LoVo (cell line): ENCODE measurements at regions not wholly inside any gene's neighbourhood (a gene's known extent, or its start where the extent isn't known, plus 50 kb on each side); places are given as distances from the start of the nearest gene placed in this dataset.

Experiments used
- DNase-seq: peaks from one replicate; pipeline ENCODE4 v3.0.0-alpha.2; 2016; ENCODE audit warnings: low spot score

DNA sequence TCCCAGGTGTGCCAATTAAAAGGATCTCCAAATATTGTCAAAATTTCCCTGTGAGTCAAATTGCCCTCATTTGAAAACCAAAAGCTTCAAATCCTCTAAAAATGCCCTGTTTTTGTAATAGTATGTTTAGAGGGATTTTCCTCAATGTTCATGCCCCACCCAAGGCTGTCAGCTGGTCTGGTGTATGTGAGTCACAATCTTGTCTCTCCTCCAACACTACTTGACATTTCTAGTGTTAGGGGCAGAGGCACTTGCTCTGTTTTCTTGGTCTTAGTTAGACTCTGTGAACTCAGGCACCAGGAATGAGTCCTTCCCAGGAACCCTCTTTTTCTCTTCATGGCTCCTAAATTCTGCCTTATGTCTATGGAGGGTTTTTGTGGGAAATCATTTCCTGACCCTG is 634.8 kb downstream of the KCNJ2 start:
- no peak for DNase-seq

DNA sequence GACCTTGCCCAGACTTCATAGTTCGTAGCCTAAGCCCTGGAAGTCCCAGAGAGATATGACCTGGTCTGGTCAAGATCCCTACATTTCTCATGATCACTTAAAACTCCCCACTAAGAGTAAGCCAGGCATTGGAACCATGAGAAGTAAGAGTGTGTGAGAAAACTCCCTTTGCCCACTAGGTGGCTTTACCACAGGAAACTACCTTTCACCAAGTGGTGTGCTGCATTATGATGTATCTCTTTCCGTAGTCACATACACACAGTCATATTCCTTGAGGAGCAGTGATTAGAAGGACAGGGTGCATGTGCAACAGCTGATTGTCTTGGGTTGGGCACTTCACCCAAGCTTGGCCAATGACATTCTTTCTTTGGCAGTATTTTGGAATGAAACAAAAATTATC is 639.3 kb downstream of the KCNJ2 start:
- no peak for DNase-seq

DNA sequence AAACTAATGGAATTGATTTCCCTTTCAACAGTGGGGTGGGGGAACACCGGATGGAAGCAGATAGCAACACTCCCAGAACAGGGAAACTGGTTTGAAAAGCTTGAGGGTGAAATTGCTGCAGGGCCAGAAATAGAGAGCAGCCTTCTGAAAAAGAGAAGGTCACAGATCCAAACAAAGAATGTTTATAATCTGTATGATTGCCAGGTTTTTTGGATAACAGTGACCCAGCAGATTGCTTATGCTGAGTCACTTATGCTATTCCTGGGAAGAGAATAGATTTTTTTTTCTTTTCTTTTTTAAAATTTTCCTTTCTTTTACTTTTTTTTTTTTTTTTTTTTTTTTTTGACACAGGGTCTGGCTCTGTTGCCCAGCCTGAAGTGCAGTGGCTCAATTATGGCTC is 641.3 kb downstream of the KCNJ2 start:
- no peak for DNase-seq

DNA sequence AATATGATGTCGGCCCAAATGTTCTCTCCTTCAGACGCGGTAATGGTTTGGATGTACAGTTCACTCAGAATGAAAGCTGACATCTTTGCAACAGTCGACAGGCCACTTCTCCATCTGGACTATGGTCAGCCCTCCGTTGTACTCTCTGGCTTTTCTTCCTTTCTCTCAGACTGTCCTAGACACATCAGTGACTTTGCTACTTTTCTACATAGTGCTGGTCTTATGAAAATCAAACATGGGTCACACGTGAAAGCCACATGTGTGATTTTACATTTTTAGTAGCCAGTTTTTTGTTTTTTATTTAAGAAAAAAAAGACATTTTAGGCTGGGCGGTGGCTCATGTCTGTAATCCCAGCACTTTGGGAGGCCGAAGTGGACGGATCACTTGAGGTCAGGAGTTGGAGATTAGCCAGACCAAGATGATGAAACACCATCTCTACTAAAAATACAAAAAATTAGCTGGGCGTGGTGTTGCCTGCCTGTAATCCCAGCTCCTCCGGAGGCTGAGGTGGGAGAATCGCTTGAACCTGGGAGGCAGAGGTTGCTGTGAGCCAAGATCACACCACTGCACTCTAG is 644.1 kb downstream of the KCNJ2 start:
- DNase-seq = no peak

DNA sequence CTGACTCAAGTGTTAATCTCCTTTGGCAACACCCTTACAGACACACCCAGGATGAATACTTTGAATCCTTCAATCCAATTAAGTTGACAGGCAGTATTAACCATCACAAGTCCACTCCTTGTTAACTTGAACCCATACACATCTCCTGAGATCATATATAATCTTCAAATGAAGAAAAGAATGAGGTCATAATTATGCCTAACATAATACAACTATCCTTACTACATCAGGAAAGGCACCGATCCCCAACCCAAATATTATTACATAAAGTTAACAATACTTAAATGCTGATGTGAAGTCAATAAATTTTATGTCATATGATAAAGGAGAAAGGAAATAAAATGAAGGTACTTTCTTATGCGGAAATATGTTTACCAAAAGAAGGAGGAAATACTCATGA is 649.9 kb downstream of the KCNJ2 start:
- DNase-seq = no peak

DNA sequence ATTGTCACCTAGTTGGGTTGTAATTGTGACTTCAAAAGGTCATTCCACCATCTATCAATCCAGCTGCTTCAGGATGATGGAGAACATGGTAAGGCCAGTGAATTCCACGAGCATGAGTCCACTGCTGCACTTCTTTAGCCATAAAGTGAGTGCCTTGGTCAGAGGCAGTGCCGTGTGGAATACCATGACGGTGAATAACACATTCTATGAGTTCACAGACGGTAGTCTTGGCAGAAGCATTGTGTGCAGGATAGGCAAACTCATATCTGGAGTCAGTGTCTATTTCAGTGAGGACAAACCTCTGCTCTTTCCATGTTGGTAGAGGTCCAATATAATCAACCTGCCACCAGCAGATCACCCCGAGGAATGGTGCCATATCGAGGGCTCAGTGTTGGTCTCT is 650.9 kb downstream of the KCNJ2 start:
- DNase-seq = no peak

DNA sequence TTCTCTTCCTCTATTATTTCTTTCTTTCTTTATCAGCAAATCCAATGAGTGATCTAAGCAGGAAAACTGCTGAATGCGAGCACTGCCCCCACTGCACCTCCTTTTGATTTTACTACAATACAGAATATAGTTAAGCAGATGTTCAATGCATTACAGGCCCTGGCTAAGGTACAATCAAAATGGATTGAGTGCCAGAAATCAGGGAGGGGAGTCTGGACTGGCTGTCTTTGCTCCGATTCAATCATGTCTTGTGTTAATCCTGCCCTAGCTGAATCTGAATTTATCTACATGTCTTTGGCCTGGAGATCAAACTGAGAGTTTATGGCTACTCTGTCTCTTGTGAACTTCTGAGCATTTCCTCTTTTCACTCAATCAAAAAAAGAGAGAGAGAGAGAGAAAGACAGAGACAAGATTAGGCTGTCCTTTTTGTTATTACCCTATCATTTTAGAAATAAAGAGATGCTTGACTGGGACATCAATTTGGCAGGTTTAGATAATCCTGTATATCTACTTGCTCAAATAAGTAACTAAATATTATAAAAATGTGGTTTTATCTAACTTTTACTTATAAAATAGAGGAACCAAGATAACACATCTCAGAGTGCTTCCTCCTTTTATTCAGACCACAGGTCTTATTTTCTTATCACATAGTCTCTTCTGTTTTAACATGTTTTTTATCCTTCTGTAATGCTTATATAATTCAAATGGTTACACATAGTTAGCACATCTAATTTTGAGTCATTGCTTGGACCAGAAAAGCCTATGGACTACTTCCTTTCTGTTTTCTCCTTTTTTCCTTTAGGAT is 656.2 kb downstream of the KCNJ2 start:
- no peak for DNase-seq

DNA sequence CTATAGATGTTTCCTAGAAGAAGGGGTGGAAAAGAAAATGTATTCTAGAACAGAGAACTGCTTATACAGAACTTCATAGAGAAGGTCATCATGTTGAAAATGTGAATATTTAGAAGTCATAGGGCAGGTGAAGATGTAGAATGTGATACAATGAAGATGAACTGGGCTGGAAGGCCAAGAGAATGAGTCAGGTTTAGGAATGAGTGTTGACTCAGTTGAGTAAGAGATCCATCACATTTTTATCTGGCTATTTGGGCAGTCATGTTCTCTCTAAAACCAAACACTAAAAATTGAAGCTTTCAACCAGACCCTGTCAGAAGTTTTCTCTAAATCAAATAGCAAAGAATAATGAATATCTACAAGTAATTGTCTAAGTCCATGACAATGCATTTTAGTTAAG is 660.5 kb downstream of the KCNJ2 start:
- no peak for DNase-seq

DNA sequence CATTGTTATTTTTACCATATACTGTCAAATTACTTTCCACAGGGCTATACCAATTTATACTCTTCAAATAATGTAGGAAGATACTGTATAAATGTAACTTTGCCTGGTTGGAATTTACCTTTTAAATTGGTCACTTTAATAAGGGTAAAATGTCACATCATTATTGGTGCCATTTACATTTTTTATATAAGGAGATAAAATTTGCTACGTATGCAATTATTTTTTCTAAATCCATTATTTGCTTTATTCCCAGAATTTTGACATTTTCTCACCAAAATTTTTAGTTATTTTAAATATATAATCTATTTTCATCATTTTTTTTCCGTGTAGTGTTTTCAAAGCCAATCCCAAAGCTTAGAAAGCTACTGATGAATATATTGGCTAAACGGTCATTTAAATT is 664.7 kb downstream of the KCNJ2 start:
- no peak for DNase-seq

DNA sequence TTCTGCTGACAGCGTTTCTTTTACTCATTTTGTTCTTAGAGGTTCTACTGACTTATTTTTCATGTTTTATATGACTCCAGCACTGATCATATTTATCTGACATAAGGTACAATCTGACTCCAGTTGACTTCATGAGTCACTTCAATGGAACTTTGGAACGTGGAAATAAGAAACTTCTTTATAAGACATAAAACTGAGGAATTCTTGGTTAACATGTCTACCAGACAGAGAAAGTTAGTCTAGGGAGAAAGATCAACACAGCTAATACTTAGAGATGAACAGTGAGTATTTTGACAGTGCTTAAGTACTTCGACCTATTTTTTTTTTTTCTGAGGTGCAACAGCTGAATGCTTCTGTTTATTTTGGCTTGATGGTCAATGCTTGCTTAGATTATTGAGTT is 679.5 kb downstream of the KCNJ2 start:
- no peak for DNase-seq

DNA sequence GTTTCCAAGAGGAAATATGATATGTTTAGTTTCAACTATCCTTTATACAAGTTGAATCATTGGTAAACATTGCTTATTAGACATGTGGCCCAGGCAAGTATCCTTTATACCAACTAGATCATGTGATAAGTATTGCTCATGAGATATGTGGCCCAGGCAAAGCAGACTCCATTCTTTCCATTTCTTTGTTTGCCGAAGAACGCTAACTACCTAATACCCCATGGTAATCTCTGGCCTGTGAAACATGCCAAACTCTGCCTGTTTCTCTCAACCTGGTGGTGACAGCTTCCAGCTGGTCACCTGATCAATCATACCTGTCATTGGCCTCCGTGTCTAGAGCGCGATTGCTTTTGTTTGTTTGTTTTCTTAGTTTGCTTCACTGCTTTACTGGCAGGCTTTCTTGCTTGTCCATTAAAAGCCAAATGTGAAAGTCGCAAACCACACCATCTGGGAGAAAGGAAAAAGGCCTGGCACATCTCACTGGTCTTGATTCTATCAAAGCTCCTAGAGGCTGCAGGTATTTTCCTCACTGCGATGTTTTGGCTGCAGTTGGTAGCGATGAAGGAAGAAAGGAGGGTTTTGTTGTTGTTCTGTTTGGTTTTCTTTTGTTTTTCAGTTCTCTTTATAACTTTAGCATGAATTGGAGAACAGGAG is 686.2 kb downstream of the KCNJ2 start:
- no peak for DNase-seq

DNA sequence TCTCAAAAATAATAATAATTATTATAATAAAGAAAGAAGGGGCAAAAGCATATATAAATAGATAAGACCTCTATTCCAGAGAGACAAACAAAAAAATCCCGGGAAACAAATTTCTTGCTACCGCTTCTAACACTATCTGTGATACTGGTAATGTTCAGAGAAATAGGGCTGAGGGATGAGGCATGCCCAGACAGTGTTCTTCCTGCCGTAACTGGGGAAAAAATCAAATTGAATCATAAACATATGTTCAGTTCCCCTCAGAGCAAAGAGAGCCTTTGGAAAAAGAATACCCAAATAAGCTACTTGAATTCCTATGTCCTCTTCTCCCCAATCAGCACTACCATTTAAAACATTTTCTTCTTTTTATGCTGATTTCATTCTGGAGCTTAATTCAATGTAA is 688.0 kb downstream of the KCNJ2 start:
- no peak for DNase-seq

DNA sequence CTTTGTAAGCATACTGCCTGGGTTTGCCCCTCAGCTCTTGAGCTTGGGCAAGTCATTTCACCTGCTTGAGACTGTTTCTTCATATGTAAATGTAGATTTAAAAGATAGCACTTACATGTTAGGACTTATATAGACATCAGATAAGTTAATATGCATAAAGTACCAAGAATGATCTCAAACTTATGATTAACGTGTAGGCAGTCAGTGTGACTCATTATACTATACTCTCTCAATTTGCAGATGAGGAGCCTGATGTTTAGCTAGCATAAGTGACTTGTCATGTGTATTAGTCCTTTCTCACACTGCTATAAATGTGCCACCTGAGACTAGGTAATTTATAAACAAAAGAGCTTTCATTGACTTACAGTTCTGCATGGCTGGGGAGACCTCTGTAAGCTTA is 690.5 kb downstream of the KCNJ2 start:
- DNase-seq = no peak

DNA sequence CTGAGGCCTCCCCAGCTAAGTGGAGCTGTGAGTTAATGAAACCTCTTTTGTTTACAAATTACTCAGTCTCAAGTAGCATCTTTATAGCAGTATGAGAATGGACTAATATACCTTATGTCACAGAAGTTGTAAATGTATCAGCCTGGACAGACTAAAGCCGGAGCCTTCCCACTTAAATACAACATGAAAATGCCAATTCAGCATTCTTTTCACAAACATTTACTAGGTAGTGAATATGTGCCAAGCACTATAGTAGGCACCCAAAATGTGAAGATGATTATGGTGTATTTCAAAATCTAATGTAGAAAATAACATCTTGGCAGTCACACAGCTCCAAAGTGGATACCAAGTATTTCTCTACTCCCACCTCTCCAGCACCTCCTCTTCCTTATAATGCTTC is 693.0 kb downstream of the KCNJ2 start:
- DNase-seq = no peak

DNA sequence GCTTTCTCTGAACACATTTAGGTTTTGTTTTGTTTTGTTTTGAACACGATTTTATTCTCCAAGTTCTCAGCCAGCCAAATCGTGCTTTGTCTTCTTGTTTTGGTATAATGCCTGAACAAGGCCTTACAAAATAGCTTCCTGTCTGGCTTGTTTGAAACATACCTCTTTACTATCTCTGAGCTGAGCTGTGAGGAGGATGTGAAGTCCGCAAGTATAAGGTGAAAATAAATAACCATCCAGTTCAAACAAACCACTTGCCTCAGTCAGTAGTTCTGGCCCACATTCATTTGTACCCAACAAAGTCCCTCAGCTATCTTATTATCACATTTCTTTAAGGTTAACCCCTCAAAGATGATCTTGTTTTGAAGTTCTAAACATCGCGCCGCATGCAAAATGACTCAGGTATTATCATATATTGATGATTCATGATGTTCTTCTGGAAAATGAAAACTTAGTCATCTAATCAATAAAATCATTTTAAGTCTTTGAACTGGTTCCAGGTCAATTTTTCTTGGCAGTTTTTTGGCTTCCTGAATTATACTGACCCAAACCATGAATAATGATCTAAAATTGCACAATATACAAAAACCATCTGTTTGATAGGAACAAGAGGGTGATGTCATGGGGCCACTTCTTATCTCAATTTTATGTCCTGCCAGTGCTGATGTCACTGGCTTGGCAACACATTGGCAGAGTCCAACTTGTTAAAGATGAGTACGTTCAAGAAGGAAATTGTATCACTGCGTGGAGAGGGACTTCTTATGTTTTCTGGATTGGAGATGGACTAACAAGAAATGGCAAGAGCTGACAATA is 694.3 kb downstream of the KCNJ2 start:
- DNase-seq = no peak

DNA sequence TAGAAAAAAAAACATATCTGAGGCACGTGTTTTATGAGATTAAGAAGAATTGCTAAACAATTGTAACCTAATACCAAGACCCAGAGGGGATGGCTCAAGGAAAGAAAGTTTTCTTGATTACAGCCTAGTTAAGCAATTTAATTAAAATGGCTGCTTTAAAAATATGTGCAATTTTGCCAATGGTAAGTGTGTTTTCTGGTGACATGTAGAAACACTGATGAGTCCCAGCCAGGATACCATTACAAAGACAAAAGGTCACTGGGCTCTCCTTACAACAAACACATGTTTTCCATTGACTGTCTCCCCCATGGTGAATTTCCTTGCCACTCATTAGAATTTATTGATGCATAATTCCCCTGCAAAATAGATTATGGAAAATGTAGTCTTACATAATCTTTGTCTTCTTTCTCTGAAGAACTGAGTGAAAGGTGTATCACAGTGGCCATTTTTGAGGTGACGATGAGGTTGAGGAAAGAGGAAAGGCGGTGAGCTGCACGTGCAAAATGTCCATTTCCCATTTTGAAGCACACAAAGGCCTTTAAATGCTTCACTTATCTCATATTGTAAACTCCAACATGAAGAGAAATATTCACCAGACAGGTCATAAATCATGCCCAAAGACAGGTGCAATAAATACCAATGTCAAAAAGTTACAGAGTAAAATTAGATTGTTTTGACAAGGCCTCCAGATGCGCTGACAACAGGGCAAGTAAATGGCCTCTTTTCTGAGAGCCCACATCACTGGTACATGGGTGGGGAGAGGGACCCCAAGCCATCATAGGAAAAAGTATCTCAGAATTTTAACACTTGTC is 696.9 kb downstream of the KCNJ2 start:
- DNase-seq = no peak

DNA sequence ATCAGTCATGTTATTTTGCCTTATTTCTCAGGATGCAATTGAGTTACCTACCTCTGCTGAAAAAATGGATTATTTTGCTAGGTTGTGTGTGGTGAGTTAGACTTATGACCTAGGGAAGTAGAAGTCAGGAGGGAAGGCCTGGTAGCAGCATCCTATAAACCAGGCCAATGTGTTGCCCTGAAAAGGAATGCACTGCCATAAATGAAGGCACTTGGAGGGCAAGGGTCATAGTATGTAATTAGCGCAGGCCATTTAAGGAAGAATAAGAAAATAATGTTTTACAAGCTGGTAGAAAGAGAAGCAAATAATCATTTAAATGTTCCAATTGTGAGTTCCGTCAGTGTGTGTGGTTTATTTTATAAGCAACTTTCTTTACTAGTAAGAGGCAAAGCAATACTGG is 698.8 kb downstream of the KCNJ2 start:
- no peak for DNase-seq

DNA sequence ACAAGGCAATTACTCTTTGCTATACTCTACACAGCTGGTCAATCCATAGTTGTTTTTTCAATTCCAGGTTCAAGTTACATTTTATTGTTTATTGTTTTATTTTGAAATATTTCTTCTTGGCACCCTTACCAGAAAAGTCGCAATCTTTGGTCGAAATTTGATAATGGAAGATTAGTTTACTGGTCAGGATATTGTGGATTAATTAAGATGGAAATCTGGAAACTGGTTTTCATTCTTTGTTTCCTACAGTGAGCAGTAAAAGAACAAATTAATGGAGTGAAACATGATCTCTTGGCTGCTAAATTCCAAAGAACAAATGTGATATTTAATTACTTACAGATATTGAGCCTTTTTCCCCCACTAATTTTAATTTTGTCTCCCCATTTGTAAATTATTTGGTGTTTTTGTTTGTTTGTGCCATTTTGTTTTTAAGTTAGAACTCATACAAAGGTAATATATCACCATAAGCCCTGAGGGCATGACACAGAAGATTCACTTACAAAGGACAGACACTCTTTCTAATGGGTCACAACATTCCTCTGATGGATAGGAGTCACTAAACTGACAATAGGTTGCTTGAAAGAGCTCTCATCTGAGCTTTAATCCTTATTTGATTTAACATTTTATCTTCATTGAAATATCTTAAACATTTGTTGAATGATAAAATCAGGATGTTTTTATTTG is 700.2 kb downstream of the KCNJ2 start:
- DNase-seq = no peak

DNA sequence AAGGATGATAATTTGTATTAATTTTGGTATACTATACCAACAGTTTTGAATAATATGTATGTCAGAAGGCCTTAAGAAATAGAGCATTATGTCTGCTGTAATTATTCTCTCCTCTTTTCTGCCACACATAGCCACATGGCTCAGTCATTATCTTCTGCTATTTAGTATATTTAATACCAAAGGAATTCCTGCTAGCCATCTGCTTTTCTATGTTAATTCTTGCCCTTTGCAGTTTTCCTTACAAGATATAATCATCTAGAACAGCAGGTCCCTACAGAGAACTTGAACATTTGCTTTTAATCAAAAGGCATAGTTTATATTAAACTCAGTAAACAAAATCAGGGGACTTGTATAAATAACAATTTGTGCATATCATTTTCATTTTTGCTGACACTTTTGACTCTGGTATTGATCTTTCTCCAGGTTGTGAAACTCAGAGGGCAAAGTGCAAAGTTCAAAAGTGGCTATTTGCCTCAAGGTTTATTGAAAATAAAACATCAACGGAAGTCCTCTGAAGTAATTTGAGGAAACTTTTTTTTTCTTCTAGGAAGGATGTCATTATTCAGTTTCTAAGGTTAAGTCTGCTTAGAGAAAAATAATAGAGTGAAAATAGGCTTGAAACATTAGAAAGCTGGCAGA is 702.0 kb downstream of the KCNJ2 start:
- no peak for DNase-seq

DNA sequence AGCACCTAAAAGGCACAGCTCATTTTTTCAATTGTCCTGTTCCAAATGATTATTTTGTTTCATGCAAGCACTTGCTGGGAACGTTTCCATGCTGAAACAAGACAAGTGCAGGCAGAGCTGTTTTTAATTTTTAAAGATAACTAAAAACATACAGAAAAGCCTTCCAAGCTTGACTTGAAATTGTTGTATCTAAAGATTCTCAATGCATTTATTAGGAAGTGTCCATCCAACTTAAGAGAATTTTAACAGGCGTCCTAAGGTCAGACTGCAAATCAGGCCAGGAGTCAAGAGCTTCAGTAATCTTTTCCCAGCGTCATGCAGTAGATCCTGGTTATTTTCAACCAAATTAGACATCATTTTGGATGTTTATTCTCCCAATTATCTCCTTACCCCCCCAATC is 702.8 kb downstream of the KCNJ2 start:
- DNase-seq = no peak
